HepG2 (cell line): ENCODE measurements at regions not wholly inside any gene's neighbourhood (a gene's known extent, or its start where the extent isn't known, plus 50 kb on each side); places are given as distances from the start of the nearest gene placed in this dataset.

Experiments
- HNRNPUL1 ChIP-seq: fragments of 200-400 bp; formaldehyde crosslinking; IDR thresholded peaks from 2 replicates; pipeline ENCODE4 v1.6.1; 2017; ENCODE audit warnings: low read depth, mild to moderate bottlenecking, low read length, moderate library complexity
- POLR2A ChIP-seq, 2 experiments: IDR thresholded peaks; 2 replicates each; pipeline ENCODE4 v1.6.1; 2011; ENCODE audit warnings: low read depth in 2 of 2, low read length in 2 of 2, mild to moderate bottlenecking in 1 of 2, moderate library complexity in 1 of 2; ENCODE audit not compliant: insufficient read depth in 1 of 2
- PRPF4 ChIP-seq: fragments of 200-400 bp; formaldehyde crosslinking; IDR thresholded peaks from 2 replicates; pipeline ENCODE4 v1.6.1; 2016; ENCODE audit warnings: low read length, low read depth; ENCODE audit not compliant: poor library complexity, severe bottlenecking
- SMAD9 ChIP-seq: sonication (generic); formaldehyde crosslinking; IDR thresholded peaks from 2 replicates; pipeline ENCODE4 v1.5.1; 2020; ENCODE audit warnings: mild to moderate bottlenecking, missing genetic modification reagents
- TAF1 ChIP-seq: sonication (generic); formaldehyde crosslinking; IDR thresholded peaks from 2 replicates; pipeline ENCODE4 v1.4.0; 2020; ENCODE audit warnings: missing genetic modification reagents
- ZNF674 ChIP-seq: sonication (generic); formaldehyde crosslinking; IDR thresholded peaks from 2 replicates; pipeline ENCODE4 v1.5.0; 2020; ENCODE audit warnings: low read depth, mild to moderate bottlenecking, missing genetic modification reagents
- TF ChIP-seq, protein P1 (sequence below): sonication (generic); formaldehyde crosslinking; IDR thresholded peaks from 2 replicates; pipeline ENCODE4 v1.8.1; 2023; ENCODE audit warnings: mild to moderate bottlenecking, missing genetic modification reagents
- TF ChIP-seq, protein P2 (sequence below): sonication (generic); formaldehyde crosslinking; IDR thresholded peaks from 2 replicates; pipeline ENCODE4 v1.4.0; 2020; ENCODE audit warnings: missing genetic modification reagents

DNA sequence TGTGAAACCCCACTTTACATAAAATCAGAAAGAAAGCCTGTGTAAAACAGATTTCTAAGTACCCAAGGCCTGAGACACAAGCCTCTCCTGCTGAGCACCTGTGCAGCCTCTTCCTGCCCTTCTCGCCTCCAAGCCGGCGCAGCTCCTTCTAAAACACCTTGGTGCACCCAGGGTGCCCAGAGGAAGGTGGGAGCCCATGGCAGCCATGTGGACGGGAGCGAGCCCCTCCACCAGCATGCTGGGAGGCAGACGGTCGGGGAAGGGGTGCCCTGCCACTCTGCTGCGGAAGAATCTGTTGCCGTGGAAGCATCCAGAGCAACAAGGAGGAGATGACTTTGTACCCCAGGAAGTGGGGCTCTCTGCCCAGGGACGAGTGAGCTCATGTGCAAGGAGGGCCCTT is 103.1 kb upstream of the C14orf180 start:
- TF ChIP-seq POLR2A (IDR thresholded peaks at IDR 0.05; ENCODE audit: insufficient read depth in 1 of 2, low read depth in 2 of 2, low read length in 2 of 2), result no peak
- TF ChIP-seq, protein P1, sequence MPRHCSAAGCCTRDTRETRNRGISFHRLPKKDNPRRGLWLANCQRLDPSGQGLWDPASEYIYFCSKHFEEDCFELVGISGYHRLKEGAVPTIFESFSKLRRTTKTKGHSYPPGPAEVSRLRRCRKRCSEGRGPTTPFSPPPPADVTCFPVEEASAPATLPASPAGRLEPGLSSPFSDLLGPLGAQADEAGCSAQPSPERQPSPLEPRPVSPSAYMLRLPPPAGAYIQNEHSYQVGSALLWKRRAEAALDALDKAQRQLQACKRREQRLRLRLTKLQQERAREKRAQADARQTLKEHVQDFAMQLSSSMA (CRISPR knock-in tag), result no peak
- TF ChIP-seq TAF1 (CRISPR knock-in tag), result no peak
- TF ChIP-seq PRPF4, result no peak
- no peak for TF ChIP-seq HNRNPUL1
- TF ChIP-seq, protein P2, sequence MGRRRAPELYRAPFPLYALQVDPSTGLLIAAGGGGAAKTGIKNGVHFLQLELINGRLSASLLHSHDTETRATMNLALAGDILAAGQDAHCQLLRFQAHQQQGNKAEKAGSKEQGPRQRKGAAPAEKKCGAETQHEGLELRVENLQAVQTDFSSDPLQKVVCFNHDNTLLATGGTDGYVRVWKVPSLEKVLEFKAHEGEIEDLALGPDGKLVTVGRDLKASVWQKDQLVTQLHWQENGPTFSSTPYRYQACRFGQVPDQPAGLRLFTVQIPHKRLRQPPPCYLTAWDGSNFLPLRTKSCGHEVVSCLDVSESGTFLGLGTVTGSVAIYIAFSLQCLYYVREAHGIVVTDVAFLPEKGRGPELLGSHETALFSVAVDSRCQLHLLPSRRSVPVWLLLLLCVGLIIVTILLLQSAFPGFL, result no peak
- no peak for TF ChIP-seq SMAD9 (CRISPR knock-in tag)
- TF ChIP-seq ZNF674 (CRISPR knock-in tag), result no peak
